ENCODE measurements at regions not wholly inside any gene's neighbourhood (a gene's known extent, or its start where the extent isn't known, plus 50 kb on each side); places are given as distances from the start of the nearest gene placed in this dataset.

DNA sequence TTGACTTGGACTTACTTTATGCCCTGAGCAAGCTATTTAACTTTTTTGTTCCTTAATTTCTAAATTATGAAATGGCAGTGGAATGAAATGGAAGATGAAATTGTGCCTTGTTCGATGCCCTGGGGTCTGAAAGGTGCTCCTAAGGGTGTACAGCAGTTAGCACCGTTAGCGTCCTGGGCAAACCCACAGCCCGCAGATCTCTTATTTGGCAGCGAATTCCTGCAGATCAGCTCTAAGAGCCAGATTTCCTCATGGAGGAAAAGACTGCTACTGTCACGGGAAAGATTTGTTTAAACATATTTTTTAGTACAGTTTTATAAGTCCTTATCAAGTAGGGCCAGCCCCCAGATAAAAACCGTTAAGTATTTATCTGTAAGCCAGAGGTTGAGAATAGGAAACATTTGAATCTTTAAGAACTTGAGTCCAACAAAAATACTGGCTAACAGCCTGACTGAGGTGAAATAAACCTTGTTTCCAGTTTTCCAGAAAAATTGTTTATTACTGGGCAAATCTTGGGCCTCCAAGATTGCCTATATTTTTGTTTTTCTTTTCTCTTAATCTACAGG, 216.5 kb upstream of the DMRT1 start:
- TF ChIP-seq SUZ12 (IDR thresholded peaks at IDR 0.05; ENCODE audit: extremely low read depth, insufficient read depth, insufficient read length) (no peak), ZNF274 (IDR thresholded peaks at IDR 0.05; ENCODE audit: low read depth, low read length) (no peak), YY1 (IDR thresholded peaks at IDR 0.05; ENCODE audit: insufficient read depth, insufficient read length) (no peak)

Data from NT2/D1 (cell line).